Fibroblast of skin of back (primary cell): ENCODE measurements at regions not wholly inside any gene's neighbourhood (a gene's known extent, or its start where the extent isn't known, plus 50 kb on each side); places are given as distances from the start of the nearest gene placed in this dataset.

Experiments
- DNase-seq: peaks from one replicate; pipeline ENCODE4 v3.0.0-alpha.2; 2013

DNA sequence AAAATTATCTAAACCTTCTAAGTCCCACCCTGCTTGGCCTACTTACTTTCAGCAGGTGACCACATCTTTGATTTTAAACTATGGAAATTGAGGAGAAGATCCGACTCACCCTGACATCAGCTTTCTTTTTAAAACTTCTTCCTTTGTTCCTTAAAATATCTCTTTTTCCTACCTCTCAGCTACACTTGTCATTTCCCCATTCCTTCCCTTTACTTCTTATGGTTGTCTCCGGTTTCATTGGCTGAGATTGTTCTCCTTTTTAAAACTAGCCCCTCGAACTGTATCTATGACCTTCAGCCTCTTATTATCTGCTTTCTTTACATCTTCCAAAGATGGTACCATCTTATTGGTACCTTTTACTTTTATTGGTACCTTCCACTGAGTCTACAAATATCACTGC, 87.8 kb upstream of the NRIP1 start:
- no peak for DNase-seq

DNA sequence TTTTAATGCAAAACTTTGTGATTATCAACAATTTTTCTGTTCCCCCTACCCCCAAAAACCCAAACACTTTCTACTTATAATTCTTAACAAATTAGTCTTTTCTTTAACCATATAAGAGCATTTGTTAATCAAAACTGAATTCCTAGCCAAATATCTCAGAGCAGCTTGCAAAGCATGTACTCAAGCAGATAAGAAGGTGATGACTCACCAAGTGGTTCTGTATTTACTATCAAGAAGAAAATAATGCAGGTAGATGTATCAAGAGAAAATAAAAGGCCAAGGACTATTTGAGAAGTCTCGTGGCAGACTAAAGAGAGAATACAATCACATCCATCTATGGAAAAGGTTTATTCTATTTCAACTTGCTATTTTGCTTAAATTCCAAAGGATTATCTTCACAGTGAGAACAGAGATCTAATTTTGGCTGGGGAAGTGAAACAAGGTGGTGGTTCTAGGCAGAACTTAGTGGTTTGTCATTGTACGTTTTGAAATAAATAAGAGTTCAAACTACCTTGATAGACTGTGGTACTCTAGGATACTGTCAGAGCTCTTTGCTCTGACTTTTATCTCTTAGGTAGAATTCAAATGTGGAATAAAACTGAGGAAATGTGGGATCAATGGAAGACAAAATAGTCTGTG, 94.7 kb upstream of the NRIP1 start:
- no peak for DNase-seq

DNA sequence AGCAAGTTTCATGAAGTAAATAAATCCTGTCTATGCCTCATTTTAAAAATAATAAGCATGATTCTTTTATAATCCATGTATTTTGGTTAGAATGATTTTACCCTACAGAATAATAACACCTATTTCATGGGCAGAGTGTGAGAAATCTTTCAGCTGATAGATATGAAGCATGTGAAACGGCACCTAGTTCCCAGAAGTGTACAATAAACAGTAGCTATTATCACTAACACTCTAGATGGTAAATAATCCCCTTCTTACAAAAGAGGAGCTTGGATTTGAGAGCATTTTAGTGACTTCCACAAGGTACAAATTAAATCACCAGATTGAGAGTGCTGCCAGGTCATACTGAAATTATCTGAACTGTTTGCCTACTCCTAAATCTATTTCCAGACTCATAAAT, 95.3 kb upstream of the NRIP1 start:
- no peak for DNase-seq

DNA sequence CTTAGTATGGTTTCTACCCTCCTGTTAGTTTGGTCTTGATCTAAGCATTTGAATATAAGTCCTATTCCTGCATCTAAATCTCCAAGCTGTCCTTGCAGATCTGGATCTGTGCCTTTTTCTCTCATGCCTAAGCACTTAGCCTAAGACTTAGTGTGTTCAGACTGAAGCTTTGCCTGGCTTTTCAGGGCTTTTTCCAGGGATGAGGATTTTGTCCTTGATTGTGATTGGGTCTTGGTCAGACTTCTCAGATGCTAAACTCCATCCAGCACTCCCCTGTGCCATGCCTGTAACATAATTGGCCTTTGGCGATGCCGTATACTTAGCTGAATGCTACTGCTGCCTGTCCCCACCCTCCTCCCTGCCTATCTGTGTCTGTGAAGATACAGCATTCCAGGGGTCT, 98.1 kb upstream of the NRIP1 start:
- no peak for DNase-seq

DNA sequence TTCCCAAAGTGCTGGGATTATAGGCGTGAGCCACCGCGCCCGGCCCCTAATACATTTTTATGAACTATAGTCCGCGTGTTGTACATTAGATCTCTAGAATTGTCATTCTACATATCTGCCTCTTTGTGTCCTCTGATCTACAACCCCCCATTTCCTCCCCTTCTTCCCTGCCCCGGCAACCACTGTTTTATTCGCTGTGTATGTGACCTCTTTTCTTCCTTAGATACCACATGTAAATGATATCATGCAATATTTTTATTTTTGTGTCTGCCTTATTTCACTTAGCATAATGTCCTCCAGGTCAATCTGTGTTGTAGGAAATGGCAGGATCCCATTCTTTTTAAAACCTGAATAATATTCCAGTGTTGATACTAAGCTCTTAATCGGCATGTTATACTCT, 99.5 kb upstream of the NRIP1 start:
- no peak for DNase-seq

DNA sequence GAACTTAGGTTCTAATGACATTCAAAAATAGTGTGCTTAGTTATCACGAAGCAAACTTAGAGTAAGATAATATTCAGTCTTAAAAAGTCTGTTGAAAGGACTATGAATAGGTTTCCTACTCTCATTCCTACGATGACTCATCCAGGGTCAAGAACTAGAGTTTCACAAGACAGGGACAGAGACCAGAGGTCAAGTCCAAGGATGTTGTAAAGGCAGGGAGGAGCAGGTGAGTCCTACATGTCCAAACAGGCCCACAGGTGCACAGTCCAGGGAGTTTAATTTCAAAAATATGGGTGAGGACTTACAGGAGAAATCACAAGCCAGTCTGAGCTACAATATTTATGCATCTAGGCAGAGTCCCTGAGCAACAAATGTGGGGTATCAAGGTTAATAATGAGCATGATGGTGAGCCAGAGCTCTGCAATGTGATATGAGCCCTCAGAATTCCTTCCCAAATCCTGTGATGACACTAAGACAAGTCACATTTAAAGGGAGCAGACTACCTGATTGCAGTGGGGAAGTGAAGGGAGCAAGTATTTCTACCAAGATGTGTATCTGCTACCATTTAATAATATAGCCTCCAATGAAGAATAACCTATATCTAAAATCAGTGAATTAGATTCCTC, 100.0 kb upstream of the NRIP1 start:
- DNase-seq, result no peak

DNA sequence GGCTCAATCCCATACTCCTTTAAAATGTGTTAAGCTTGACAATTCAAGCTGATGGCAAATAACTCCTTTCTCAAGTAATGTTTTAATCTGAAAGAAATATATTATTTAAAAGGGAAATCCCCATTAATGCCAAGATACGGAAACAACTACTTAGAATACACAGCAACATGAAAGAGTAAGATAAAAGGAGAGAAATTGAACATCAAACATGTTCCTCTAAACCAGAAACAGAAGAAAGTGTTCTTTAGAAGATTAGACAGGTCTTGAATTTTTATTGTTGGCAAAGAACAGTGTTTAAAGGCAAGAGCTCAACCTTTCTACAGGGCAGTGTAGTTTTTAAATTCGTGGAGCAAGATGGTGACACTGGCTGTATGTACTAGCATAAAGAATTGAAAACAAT, 105.8 kb upstream of the NRIP1 start:
- DNase-seq, result no peak

DNA sequence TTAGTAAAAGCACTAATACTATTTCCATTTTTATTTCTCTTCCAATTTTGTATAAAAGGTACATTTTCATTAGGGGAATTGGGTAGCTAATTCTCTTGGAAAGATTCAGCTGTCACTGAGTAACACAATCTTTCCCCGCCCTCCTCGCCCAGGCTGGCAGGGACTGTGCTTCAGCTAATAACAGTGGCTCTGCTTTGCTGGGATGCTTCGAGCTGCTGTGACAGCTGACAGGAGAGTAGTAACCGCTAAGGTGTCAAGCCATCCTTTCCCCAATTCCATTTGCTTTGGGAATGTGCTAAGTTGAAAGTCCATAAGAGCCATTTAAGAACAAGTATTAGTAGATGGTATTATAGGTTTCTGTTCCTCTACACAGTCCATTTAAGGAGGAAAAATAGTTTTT, 106.7 kb upstream of the NRIP1 start:
- DNase-seq, result no peak

DNA sequence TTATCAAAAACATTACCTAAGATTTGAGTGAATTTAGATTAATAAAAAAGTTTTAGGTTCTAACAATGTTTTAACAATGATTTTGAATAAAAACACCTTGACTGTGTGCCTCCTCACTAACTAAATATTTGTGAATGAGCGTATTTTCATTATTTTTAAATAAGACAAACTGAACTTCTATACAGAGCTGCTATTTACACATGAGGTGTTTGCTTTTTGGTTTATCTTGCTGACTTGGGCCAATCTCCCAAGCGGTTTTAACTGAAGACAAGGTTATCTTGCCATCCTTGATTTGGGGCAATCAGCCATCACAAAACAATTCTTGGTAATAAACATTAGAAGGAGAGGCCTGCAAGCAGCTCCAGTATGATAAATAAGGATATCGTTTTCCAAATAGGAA, 108.2 kb upstream of the NRIP1 start:
- DNase-seq, result no peak

DNA sequence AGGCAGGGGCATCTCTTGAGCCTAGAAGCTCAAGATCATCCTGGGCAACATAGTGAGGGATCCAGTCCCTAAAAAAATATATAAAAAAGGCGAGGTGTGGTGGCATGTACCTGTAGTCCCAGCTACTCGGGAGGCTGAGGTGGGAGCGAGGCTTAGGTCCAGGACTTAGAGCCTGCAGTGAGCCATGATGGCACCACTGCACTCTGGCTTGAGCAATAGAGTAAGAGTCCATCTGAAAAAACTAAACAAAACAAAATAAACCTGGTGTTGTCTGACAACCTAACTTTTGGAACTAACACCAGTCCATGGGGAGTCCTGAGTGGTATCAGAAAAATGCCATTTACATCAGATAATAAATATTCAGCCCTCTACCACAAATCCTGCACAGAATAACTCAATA, 110.1 kb upstream of the NRIP1 start:
- DNase-seq, result no peak

DNA sequence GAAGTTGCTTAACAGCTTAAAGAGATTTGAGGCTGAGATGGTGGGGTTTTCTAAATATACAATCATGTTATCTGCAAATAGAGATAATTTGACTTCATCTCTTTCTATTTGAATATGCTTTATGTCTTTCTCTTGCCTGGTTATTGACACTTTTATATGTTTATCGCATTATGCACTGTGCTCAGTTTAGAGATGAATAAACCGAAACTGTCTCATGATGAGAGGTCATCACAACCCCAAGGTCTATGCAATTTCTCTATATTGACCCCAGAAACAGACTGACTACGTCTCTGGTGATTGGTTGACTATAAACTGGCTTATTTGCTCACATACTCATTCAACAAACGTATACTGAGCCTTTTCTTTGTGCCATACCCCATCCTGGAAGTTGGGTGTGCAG, 117.9 kb upstream of the NRIP1 start:
- DNase-seq, result no peak

DNA sequence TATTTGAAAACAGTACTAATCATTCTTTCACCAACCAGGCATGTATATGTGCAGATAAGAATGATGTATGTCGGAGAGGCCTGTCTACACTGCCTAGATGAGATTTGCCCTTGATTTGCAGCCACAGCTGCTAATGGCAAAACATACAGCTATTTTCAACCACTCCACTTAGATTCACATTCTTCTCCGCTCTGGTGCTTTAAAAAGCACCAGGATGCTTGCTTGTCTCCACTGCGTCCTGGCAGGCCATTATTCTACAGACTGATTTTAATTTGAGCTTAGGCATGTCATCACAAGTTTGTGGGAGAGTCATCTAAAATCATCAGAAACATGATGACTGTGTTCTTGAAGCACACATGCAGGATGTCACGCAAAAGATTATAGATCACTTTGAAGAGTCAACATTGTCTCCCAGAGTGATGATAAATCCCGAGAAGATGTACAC, 119.0 kb upstream of the NRIP1 start:
- no peak for DNase-seq

DNA sequence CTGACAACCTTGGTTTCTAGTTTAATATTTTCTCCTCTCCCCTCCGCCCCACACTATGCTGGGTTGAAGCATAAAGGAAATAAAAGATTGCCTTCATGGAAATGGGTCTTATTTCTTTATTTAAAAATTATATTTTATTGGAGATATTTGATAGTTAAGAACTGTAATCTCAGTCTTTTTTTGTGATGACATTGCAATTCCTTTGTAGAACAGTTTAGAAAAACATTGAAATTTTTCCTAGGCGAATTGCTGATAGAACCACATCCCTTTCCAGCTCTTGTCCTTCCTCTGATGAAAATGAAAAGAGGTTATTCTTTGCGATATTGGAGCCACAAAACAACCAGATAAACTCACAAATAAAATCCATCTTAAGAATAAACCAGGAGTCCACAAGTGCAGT, 125.6 kb upstream of the NRIP1 start:
- DNase-seq, result no peak

DNA sequence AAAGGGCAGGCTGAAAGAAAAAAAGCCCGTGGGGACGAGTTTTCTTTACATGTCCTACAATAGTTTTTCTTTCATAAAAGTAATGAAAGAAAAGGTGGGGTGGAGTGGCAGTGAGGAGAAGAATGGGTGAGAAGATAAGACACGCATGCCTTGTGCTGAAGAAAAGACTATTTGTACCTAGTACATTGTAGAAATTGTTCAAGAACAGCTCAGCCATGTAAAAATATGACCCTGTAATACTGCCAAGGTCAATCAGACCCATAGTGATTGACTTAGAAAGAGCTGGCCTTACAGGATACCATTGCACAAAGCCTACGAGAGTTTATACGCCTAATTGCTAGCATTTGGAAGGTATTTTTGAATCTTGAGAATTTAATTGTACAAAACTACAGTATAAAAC, 126.0 kb upstream of the NRIP1 start:
- no peak for DNase-seq

DNA sequence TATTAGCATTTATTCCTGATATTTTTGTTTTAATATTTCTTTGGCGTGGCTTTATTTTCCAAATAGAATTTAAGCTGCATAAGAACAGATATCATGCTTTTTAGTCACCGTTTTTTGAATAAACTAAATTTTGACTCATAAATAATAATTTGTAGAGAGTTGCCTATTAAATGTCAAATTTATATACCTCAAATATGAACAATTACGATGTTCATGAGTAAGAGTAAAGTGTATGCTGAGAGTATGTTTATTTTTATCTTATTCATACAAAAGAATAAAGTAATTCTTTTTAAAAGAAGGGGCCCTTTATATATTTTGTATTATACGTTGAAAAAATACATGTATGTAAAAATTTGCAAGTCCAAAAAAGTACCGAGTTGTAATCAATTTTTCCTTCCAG, 126.5 kb upstream of the NRIP1 start:
- DNase-seq, result no peak

DNA sequence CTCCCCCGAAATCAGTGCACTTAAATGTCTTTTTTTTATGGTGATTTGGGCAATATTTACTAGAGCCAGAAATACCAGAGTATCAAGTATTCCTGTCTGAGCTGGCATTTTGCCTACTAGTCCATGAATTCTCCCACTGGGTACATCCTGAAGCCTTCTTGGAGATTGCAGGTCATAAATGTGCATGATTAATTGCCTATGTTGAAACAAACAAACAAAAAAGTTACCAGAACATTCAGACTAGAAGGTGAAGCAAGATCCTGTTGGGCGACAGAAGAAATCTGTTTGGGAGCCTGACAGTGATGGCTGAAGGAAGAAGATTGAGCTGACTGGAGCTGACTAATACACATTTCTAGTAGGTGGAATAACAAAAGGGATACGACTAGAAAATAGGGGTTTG, 127.4 kb upstream of the NRIP1 start:
- DNase-seq, result no peak

DNA sequence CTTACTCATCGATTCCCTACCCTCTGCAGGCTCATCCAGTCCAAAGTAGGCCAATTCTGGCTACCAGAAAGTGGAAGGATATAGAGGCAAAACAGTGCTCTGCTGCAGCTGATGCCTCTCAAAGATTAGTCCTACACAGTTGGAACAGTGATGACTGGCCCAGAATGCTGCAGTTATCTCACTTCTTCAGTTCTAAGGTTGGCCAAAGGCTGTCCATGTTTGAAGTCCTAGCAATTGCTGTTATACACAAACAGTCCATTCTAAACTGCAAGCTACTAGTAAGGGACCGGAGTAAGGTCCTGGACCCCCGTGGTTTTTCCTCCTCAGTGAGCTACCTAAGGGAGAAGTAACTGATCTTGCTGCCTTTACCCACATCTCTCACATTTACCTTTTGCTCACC, 129.1 kb upstream of the NRIP1 start:
- no peak for DNase-seq

DNA sequence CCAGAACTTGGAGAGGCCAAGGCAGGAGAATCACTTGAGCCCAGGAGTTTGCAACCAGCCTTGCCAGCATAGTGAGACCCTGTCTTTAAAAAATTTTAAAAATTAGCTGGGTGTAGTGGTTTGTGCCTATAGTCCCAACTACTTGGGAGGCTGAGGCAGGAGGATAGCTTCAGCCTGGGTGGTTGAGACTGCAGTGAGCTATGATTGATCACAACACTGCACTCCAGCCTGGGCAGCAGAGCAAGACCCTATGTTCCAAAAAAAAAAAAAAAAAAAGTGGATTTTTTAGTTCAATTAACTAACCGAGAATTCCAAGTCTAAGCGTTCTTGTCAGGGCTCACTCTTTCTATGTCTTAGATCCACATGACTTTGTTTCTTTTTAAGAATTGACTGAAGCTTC, 130.3 kb upstream of the NRIP1 start:
- no peak for DNase-seq

DNA sequence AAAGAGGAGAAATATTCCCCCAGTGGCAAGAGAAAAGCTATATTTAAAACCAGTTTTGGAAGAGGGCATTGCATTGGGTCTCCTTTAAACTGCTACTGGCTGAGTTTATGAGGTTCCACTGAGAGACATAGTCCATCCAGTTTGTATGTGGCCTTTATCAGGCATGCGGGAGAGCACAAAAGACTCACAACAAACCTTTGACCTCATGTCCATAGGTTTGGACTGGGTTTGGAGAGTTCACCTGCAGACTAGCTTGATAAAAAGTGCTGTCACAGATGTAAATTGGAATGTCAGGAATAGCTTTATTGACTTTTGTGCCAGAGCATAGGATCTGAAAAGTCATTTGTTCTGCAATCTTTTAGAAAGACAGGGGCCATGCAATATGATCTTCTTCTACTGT, 131.0 kb upstream of the NRIP1 start:
- DNase-seq, result no peak

DNA sequence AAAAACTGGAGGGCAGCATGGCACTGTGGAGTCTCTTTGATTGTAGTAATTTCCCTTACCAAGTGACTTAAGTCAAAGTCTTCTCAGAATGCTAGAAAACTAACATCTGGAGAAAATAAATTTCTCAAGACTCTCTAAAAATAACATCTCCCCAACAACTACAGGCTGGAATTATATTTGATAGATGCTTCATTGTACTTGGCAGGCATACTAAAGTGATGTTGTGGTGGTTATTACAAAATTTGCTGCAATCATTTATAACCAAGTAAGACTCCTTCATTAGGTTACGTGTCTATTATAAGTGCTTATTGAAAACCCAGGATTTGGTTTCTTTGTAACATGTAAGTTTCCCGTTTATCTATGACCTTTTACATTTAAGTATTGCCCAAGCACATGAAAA, 132.9 kb upstream of the NRIP1 start:
- no peak for DNase-seq

DNA sequence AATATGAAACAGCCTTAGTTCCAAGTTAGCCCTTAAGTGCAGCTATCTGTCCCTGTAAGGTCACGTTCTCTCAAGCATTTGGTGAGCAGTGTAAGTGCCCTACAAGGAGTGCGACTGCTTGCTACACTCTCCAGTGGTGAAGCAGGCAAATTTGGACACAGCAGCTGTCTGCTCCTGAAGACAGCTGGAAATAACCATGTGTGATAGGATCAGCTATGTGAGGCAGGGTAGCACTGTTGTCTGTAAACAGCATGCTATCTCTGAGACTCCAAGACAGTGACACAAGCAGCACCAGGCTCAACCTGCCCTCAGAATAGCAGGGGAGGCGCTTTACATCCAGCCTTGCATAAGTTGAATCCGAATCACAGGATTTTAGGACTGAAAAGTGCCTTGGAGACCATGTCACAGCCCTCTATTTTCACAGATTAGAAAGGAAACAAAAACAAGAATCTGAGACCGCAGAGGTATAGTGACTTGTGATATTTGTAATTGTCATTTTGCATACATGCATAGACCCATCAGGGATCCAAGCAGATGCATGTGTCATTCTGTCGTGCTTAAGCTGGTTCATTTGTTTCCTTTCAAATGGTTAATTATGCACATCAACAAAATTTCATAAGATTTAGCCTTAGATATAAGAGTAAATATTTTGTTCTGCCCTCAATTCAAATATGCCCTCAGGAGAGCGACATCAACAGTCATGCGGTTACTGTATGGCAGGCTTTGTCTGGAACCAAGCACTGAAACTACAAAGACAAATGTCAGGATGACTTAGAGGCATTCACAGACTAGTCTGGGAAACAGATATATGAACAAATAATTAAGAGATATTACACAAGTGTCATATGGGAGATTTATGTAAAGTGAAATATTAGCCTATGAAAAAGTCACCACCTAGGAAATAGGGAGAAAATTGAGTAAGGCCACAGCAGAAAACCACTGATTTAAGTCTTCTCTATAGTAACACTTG, 134.9 kb upstream of the NRIP1 start:
- DNase-seq, result no peak

DNA sequence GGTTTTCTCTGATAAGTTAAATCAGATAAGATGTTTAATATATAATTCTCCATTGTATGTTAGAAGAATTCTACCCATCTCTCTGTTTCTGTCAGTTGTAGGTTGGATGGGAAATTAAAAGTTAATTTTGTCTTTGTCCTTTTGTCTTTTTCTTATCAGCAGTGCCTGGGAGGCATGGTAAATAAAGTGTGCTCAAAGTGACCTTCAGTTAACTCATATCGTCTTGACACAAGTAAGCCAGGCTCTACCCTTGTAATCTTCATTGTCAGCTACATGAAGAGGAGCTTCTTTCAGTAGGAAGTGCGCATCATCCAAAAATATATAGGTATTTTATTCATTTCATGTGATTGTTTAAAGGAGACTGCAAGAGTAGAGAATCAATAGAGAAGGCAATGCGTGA, 138.9 kb upstream of the NRIP1 start:
- DNase-seq, result no peak

DNA sequence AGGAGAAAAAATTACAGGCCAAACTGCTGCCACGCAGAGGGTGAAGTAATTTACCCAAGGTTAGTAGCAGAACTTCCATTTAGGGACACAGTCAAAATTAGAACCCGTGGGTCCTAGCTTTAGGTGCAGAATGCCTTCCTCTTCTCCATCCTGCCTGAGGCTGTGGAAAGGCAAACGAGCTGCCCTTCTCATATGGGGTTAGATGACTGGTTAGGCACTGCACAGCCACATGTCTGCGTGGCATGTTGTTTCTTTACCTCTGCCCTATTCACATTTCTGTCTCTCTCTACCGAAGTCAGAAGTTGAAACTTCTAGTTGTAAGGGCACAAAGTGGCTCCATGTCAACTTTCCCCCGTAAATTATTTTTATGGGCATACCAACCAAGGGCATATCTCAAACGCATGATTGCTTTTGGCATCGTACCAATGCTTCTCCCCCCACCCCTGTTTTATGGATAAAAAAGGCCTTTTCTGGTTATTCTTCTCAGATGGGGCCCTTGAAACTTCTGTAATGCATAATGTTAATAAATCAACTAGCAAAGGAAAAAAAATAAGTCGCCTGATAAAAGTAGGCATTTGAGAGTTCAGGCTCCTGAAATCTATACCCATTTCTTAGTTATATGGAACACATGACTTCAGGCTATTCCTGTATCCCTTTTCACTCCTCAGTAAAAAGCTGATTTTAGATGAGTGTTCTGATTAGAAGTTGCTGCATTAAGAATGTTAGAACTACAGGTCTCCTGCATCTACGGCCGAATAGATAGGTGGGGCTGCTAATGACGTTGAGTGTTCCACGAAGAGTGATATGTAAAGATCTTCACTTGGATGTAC, 139.6 kb upstream of the NRIP1 start:
- no peak for DNase-seq
